ENCODE measurements at regions not wholly inside any gene's neighbourhood (a gene's known extent, or its start where the extent isn't known, plus 50 kb on each side); places are given as distances from the start of the nearest gene placed in this dataset.

GRCh38 chr2:104312684-104313083 lies 541.2 kb upstream of the POU3F3 start:
- TF ChIP-seq CTCF (IDR thresholded peaks at IDR 0.05; ENCODE audit: borderline replicate concordance, extremely low read depth, low read length, poor library complexity, severe bottlenecking), result no peak
- no peak for TF ChIP-seq EZH2 (IDR thresholded peaks at IDR 0.05; ENCODE audit: borderline replicate concordance, low read depth, low read length, severe bottlenecking)
